ENCODE measurements at regions not wholly inside any gene's neighbourhood (a gene's known extent, or its start where the extent isn't known, plus 50 kb on each side); places are given as distances from the start of the nearest gene placed in this dataset.

GRCh38 chr6:132236281-132236680, 165.0 kb downstream of the MOXD1 start:
- TF ChIP-seq CHD1 (IDR thresholded peaks at IDR 0.05; ENCODE audit: low read depth, low read length) = no peak
- TF ChIP-seq CTCF (conservative IDR thresholded peaks at IDR 0.05; ENCODE audit: low read depth, low read length) = no peak
- TF ChIP-seq NFE2L2 (IDR thresholded peaks at IDR 0.05; ENCODE audit: low read depth, low read length) = no peak
- TF ChIP-seq RFX5 (IDR thresholded peaks at IDR 0.05; ENCODE audit: low read depth, low read length) = no peak
- no peak for TF ChIP-seq MXI1 (IDR thresholded peaks at IDR 0.05; ENCODE audit: borderline replicate concordance, low read depth, low read length)
- no peak for TF ChIP-seq MAFK (IDR thresholded peaks at IDR 0.05; ENCODE audit: low read depth, low read length)
- no peak for TF ChIP-seq ELK1 (IDR thresholded peaks at IDR 0.05; ENCODE audit: borderline replicate concordance, low read depth, low read length)
- TF ChIP-seq CEBPB (IDR thresholded peaks at IDR 0.05; ENCODE audit: low read depth, low read length) = no peak
- no peak for TF ChIP-seq RCOR1 (IDR thresholded peaks at IDR 0.05; ENCODE audit: insufficient replicate concordance, low read length)
- no peak for TF ChIP-seq MAZ (IDR thresholded peaks at IDR 0.05; ENCODE audit: borderline replicate concordance, low read depth, low read length)
- no peak for TF ChIP-seq BHLHE40 (IDR thresholded peaks at IDR 0.05; ENCODE audit: low read depth, low read length)
- no peak for TF ChIP-seq RAD21 (IDR thresholded peaks at IDR 0.05; ENCODE audit: low read length)
- TF ChIP-seq FOS (IDR thresholded peaks at IDR 0.05; ENCODE audit: low read depth, low read length) = no peak
- TF ChIP-seq POLR2A (IDR thresholded peaks at IDR 0.05; ENCODE audit: low read depth, low read length) = no peak
- no peak for TF ChIP-seq USF2 (IDR thresholded peaks at IDR 0.05; ENCODE audit: low read depth, low read length)
- no peak for TF ChIP-seq SMC3 (IDR thresholded peaks at IDR 0.05; ENCODE audit: low read depth, low read length)
- Histone ChIP-seq H3K4me1 (ENCODE audit: control insufficient read depth, insufficient read depth, low read length) (peaks cover 6% of the 10 kb centered on the region), H2AK5ac (ENCODE audit: low read depth, low read length) (no peak overlapping the region), H3K27me3 (ENCODE audit: control insufficient read depth, insufficient read depth, low read length) (no peaks in the 10 kb centered on the region), H3K4me3 (ENCODE audit: insufficient read depth, low read depth, low read length) (no peak overlapping the region), H3K9me1 (ENCODE audit: insufficient read depth, low read length) (0 out of 2 replicates have a peak, but pooled peaks cover 4% of the 10 kb centered on the region), H3K23ac (ENCODE audit: low read depth, low read length) (no peak overlapping the region), H4K5ac (ENCODE audit: low read depth, low read length) (no peak overlapping the region), H4K20me1 (ENCODE audit: insufficient read depth, low read length) (no peaks in the 10 kb centered on the region), H2BK5ac (ENCODE audit: low read depth, low read length, poor library complexity, severe bottlenecking) (no peak overlapping the region), H3K4ac (ENCODE audit: low read depth, low read length) (no peak overlapping the region), H2AK9ac (replicated peaks; ENCODE audit: low read depth, low read length, poor library complexity) (no peak overlapping the region), H3K14ac (replicated peaks; ENCODE audit: low read depth, low read length) (no peak overlapping the region), H2AFZ (replicated peaks; ENCODE audit: low read length, poor library complexity) (no peak overlapping the region), H3K4me2 (ENCODE audit: low read depth, low read length) (no peak overlapping the region; the same call in 1 of the 2 replicates), H4K91ac (ENCODE audit: insufficient read depth, low read depth, low read length) (no peak overlapping the region), H3K27ac (ENCODE audit: insufficient read depth, low read length) (no peak overlapping the region), H2BK15ac (ENCODE audit: low read depth, low read length) (no peak overlapping the region), H3K9ac (ENCODE audit: low read depth, low read length) (no peak overlapping the region), H3K9me3 (ENCODE audit: control insufficient read depth, insufficient read depth, low read length) (no peaks in the 10 kb centered on the region), H3K18ac (ENCODE audit: low read depth, low read length) (no peak overlapping the region), H3K36me3 (ENCODE audit: control insufficient read depth, insufficient read depth, low read length) (no peaks in the 10 kb centered on the region), H3K56ac (ENCODE audit: extremely low read depth, insufficient read depth, low read length) (no peak overlapping the region), H2BK20ac (ENCODE audit: low read depth, low read length) (no peak overlapping the region), H4K8ac (ENCODE audit: low read depth in 2 of 2, low read length in 2 of 2) (no peak overlapping the region), H3K79me1 (ENCODE audit: low read depth in 1 of 2, low read length in 2 of 2) (no peaks in the 10 kb centered on the region), H2BK120ac (ENCODE audit: low read depth, low read length) (no peak overlapping the region)
- ATAC-seq (ENCODE audit: low read depth) (peak; percentile 35; the same call in 1 of the 2 replicates), DNase-seq (peak; percentile 15)
- ChIA-PET POLR2A (ENCODE audit: unreplicated experiment) (no interaction called here), CTCF (interaction anchor here (1.0 kb wide), 1 partner anchor 43 kb away, joined by 4 read pairs; no protein-coding TSS in a partner anchor)
- in situ Hi-C loops (cut with MboI; ENCODE audit: low sequenced_read_pairs) = no loop called here
- intact Hi-C loops (cut with micrococcal nuclease) = no loop called here
- no TSS peak for BruUV-seq (replicated peaks)
- WGBS, 2 experiments (ENCODE audit: extremely low coverage in 2 of 2, insufficient read length in 1 of 2) = no CpG with 5 or more reads among the region's 1 CpG
- dilution Hi-C loops (cut with HindIII; ENCODE audit: low sequenced_read_pairs, unreplicated experiment) = no loop called here

All from IMR-90 (cell line).